ENCODE measurements at regions not wholly inside any gene's neighbourhood (a gene's known extent, or its start where the extent isn't known, plus 50 kb on each side); places are given as distances from the start of the nearest gene placed in this dataset.
A peak's percentile ranks its signal among the peaks of the same experiment; 100 is the strongest.

- no peak overlapping the region for H3K27ac Mint-ChIP-seq
- no peaks in the 10 kb centered on the region for H3K27me3 Mint-ChIP-seq
- no peak for ATAC-seq (ENCODE audit: low read depth in 2 of 2)
Measured at GRCh38 chr18:52287151-52287550, 52.8 kb upstream of the DCC start.

GRCh38 chr18:52288403-52289004, 51.5 kb upstream of the DCC start:
- Histone ChIP-seq H3K36me3 (ENCODE audit: control insufficient read depth, insufficient read depth, low read length) (no peaks in the 10 kb centered on the region), H3K4me3 (ENCODE audit: low read depth, low read length) (no peak overlapping the region), H3K9me3 (ENCODE audit: control insufficient read depth in 2 of 2, low read length in 2 of 2) (no peaks in the 10 kb centered on the region), H3K27ac (ENCODE audit: insufficient read depth, low read length, poor library complexity, severe bottlenecking) (no peak overlapping the region), H3K4me1 (ENCODE audit: control insufficient read depth, insufficient read depth, low read length, poor library complexity, severe bottlenecking) (no peaks in the 10 kb centered on the region), H3K27me3 (ENCODE audit: control insufficient read depth, insufficient read depth, low read length) (no peaks in the 10 kb centered on the region)
- Mint-ChIP-seq H3K9me3 (peaks cover 0 to 2% (median 0%) of the 10 kb centered on the region in 7 donors), H3K36me3 (no peaks in the 10 kb centered on the region), H3K27me3 (no peaks in the 10 kb centered on the region), H3K4me1 (no peaks in the 10 kb centered on the region), H3K27ac (no peak overlapping the region), H3K4me3 (no peak overlapping the region)
- DNase-seq (peak in 1 of 3 donors; percentile 11), ATAC-seq (ENCODE audit: low read depth in 2 of 2) (no peak)

More at GRCh38 chr18:52287151-52287550, 52.8 kb upstream of the DCC start:
- H3K9me3 Mint-ChIP-seq = peaks cover 0 to 2% (median 0%) of the 10 kb centered on the region in 7 donors
- H3K36me3 Mint-ChIP-seq = no peaks in the 10 kb centered on the region
- Histone ChIP-seq H3K4me1 (ENCODE audit: control insufficient read depth, insufficient read depth, low read length, poor library complexity, severe bottlenecking) (no peaks in the 10 kb centered on the region), H3K36me3 (ENCODE audit: control insufficient read depth, insufficient read depth, low read length) (no peaks in the 10 kb centered on the region), H3K4me3 (ENCODE audit: low read depth, low read length) (no peak overlapping the region), H3K27ac (ENCODE audit: insufficient read depth, low read length, poor library complexity, severe bottlenecking) (no peak overlapping the region), H3K27me3 (ENCODE audit: control insufficient read depth, insufficient read depth, low read length) (no peaks in the 10 kb centered on the region), H3K9me3 (ENCODE audit: control insufficient read depth in 2 of 2, low read length in 2 of 2) (no peaks in the 10 kb centered on the region)
- H3K4me3 Mint-ChIP-seq = no peak overlapping the region
- no peaks in the 10 kb centered on the region for H3K4me1 Mint-ChIP-seq
- no peak for DNase-seq

GRCh38 chr18:52289392-52289791, 50.6 kb upstream of the DCC start:
- Mint-ChIP-seq H3K9me3 (peaks cover 0 to 2% (median 0%) of the 10 kb centered on the region in 7 donors), H3K4me3 (no peak overlapping the region), H3K27ac (no peak overlapping the region), H3K27me3 (no peaks in the 10 kb centered on the region), H3K4me1 (no peaks in the 10 kb centered on the region), H3K36me3 (no peaks in the 10 kb centered on the region)
- H3K4me3 ChIP-seq (ENCODE audit: low read depth, low read length) = no peak overlapping the region
- no peaks in the 10 kb centered on the region for H3K4me1 ChIP-seq (ENCODE audit: control insufficient read depth, insufficient read depth, low read length, poor library complexity, severe bottlenecking)
- no peak for DNase-seq
- H3K27me3 ChIP-seq (ENCODE audit: control insufficient read depth, insufficient read depth, low read length) = no peaks in the 10 kb centered on the region
- no peak for ATAC-seq (ENCODE audit: low read depth in 2 of 2)
- no peaks in the 10 kb centered on the region for H3K36me3 ChIP-seq (ENCODE audit: control insufficient read depth, insufficient read depth, low read length)
- H3K9me3 ChIP-seq (ENCODE audit: control insufficient read depth in 2 of 2, low read length in 2 of 2) = no peaks in the 10 kb centered on the region
- no peak overlapping the region for H3K27ac ChIP-seq (ENCODE audit: insufficient read depth, low read length, poor library complexity, severe bottlenecking)
